GM23248 (cell line): ENCODE measurements at regions not wholly inside any gene's neighbourhood (a gene's known extent, or its start where the extent isn't known, plus 50 kb on each side); places are given as distances from the start of the nearest gene placed in this dataset.

ENCODE experiments used
- EZH2 ChIP-seq: fragments of 200-600 bp; sonication (generic); IDR thresholded peaks from 2 replicates; pipeline ENCODE4 v1.6.1; 2018; ENCODE audit warnings: antibody characterized with exemption, mild to moderate bottlenecking; ENCODE audit not compliant: insufficient read depth, poor library complexity, severe bottlenecking
- EZH2phosphoT487 ChIP-seq: fragments of 200-600 bp; sonication (generic); IDR thresholded peaks from 2 replicates; pipeline ENCODE4 v1.6.1; 2018; ENCODE audit warnings: antibody characterized with exemption, moderate library complexity, mild to moderate bottlenecking, low read depth; ENCODE audit not compliant: insufficient read depth

DNA sequence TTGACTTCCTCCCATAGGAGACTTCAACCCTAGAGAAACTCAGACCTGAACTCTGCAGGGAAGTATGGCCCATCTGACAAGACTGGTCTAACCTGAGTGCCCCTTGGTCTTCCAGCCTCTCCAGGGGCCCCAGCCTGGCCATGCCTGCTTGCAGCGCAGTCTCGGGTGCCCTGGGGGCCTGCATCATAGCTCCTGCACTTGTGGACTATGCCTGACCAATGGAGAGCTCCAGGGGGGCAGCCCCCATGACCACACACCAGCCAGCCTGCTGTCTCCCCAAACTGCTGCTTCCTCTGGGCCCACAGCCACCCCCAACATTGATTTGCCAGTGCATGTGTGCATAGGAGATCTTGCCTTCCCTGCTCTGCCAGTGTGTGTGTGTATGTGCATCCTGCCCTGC lies 608.6 kb upstream of the MARCKS start:
- TF ChIP-seq EZH2 (no peak), EZH2phosphoT487 (no peak)
